Adipocyte (in vitro differentiated cells): ENCODE measurements at regions not wholly inside any gene's neighbourhood (a gene's known extent, or its start where the extent isn't known, plus 50 kb on each side); places are given as distances from the start of the nearest gene placed in this dataset.

Experiments
- DNase-seq: peaks from one replicate; pipeline ENCODE4 v3.0.0-alpha.2; 2015; ENCODE audit warnings: low read depth
- H3K27me3 ChIP-seq: replicated peaks from 2 replicates; pipeline ENCODE4 v1.7.0; 2013; ENCODE audit warnings: mild to moderate bottlenecking, low read length, moderate library complexity; ENCODE audit not compliant: control insufficient read depth, insufficient read depth
- H3K36me3 ChIP-seq: 2 replicates; pipeline ENCODE4 v1.7.0; 2013; ENCODE audit warnings: low read length, mild to moderate bottlenecking, moderate library complexity; ENCODE audit not compliant: control insufficient read depth, insufficient read depth, severe bottlenecking
- H3K4me1 ChIP-seq: 2 replicates; pipeline ENCODE4 v1.7.0; 2013; ENCODE audit warnings: mild to moderate bottlenecking, low read length, moderate library complexity; ENCODE audit not compliant: control insufficient read depth, insufficient read depth
- H3K4me3 ChIP-seq: 2 replicates; pipeline ENCODE4 v1.7.0; 2013; ENCODE audit warnings: mild to moderate bottlenecking, low read length, moderate library complexity
- H3K9ac ChIP-seq: 2 replicates; pipeline ENCODE4 v1.7.0; 2013; ENCODE audit warnings: mild to moderate bottlenecking, low read length, moderate library complexity
- H3K9me3 ChIP-seq: 2 replicates; pipeline ENCODE4 v1.7.0; 2013; ENCODE audit warnings: mild to moderate bottlenecking, low read length, moderate library complexity; ENCODE audit not compliant: control insufficient read depth

GRCh38 chr2:37544591-37545031, 126.8 kb downstream of the CDC42EP3 start:
- H3K27me3 ChIP-seq = no peaks in the 10 kb centered on the region
- H3K9me3 ChIP-seq = no peaks in the 10 kb centered on the region
- H3K4me3 ChIP-seq = no peak overlapping the region
- DNase-seq = no peak
- H3K36me3 ChIP-seq = no peaks in the 10 kb centered on the region
- no peak overlapping the region for H3K9ac ChIP-seq
- H3K4me1 ChIP-seq = peaks cover 14% of the 10 kb centered on the region

GRCh38 chr2:37549598-37549997, 121.8 kb downstream of the CDC42EP3 start:
- peaks cover 11% of the 10 kb centered on the region for H3K4me1 ChIP-seq
- H3K9ac ChIP-seq = no peak overlapping the region
- H3K27me3 ChIP-seq = no peaks in the 10 kb centered on the region
- H3K36me3 ChIP-seq = no peaks in the 10 kb centered on the region
- H3K4me3 ChIP-seq = no peak overlapping the region
- DNase-seq = no peak
- H3K9me3 ChIP-seq = no peaks in the 10 kb centered on the region

- no peak overlapping the region for H3K4me3 ChIP-seq
- H3K27me3 ChIP-seq = no peaks in the 10 kb centered on the region
- no peaks in the 10 kb centered on the region for H3K9me3 ChIP-seq
- no peak for DNase-seq
- no peaks in the 10 kb centered on the region for H3K36me3 ChIP-seq
- H3K4me1 ChIP-seq = peaks cover 5% of the 10 kb centered on the region
- no peak overlapping the region for H3K9ac ChIP-seq
These were observed 121.3 kb downstream of the CDC42EP3 start for GRCh38 chr2:37550190-37550589.

- Histone ChIP-seq H3K9ac (no peak overlapping the region), H3K27me3 (no peaks in the 10 kb centered on the region), H3K4me1 (peaks cover 9% of the 10 kb centered on the region), H3K4me3 (no peak overlapping the region), H3K9me3 (no peaks in the 10 kb centered on the region), H3K36me3 (no peaks in the 10 kb centered on the region)
- DNase-seq = no peak
These were observed 119.7 kb downstream of the CDC42EP3 start for GRCh38 chr2:37551783-37552182.

- DNase-seq = no peak
- H3K4me3 ChIP-seq = no peak overlapping the region
- H3K27me3 ChIP-seq = no peaks in the 10 kb centered on the region
- H3K36me3 ChIP-seq = no peaks in the 10 kb centered on the region
- peaks cover 14% of the 10 kb centered on the region for H3K4me1 ChIP-seq
- no peak overlapping the region for H3K9ac ChIP-seq
- no peaks in the 10 kb centered on the region for H3K9me3 ChIP-seq
These were observed 119.1 kb downstream of the CDC42EP3 start for GRCh38 chr2:37552339-37552738.

GRCh38 chr2:37553411-37554154, 117.9 kb downstream of the CDC42EP3 start:
- H3K36me3 ChIP-seq = no peaks in the 10 kb centered on the region
- H3K27me3 ChIP-seq = no peaks in the 10 kb centered on the region
- no peak overlapping the region for H3K9ac ChIP-seq
- DNase-seq = no peak
- H3K9me3 ChIP-seq = peaks cover 4% of the 10 kb centered on the region
- H3K4me3 ChIP-seq = no peak overlapping the region
- H3K4me1 ChIP-seq = peaks cover 18% of the 10 kb centered on the region

- no peak overlapping the region for H3K9ac ChIP-seq
- H3K4me1 ChIP-seq = peaks cover 18% of the 10 kb centered on the region
- H3K27me3 ChIP-seq = no peaks in the 10 kb centered on the region
- peaks cover 5% of the 10 kb centered on the region for H3K9me3 ChIP-seq
- DNase-seq = no peak
- no peaks in the 10 kb centered on the region for H3K36me3 ChIP-seq
- H3K4me3 ChIP-seq = no peak overlapping the region
These were observed 117.3 kb downstream of the CDC42EP3 start for GRCh38 chr2:37554155-37554510.

- Histone ChIP-seq H3K36me3 (no peaks in the 10 kb centered on the region), H3K27me3 (no peaks in the 10 kb centered on the region), H3K4me1 (peaks cover 18% of the 10 kb centered on the region), H3K9me3 (peaks cover 5% of the 10 kb centered on the region), H3K4me3 (no peak overlapping the region), H3K9ac (no peak overlapping the region)
- no peak for DNase-seq
These were observed 116.8 kb downstream of the CDC42EP3 start for GRCh38 chr2:37554687-37555086.

- H3K36me3 ChIP-seq = no peaks in the 10 kb centered on the region
- DNase-seq = no peak
- H3K4me3 ChIP-seq = no peak overlapping the region
- peaks cover 5% of the 10 kb centered on the region for H3K9me3 ChIP-seq
- no peaks in the 10 kb centered on the region for H3K27me3 ChIP-seq
- peaks cover 18% of the 10 kb centered on the region for H3K4me1 ChIP-seq
- no peak overlapping the region for H3K9ac ChIP-seq
These were observed 116.0 kb downstream of the CDC42EP3 start for GRCh38 chr2:37555457-37555856.

- Histone ChIP-seq H3K36me3 (no peaks in the 10 kb centered on the region), H3K9ac (no peak overlapping the region)
- DNase-seq = no peak
These were observed 115.2 kb downstream of the CDC42EP3 start for GRCh38 chr2:37556256-37556655.

GRCh38 chr2:37558623-37559022, 112.8 kb downstream of the CDC42EP3 start:
- no peak for DNase-seq
- Histone ChIP-seq H3K36me3 (no peaks in the 10 kb centered on the region), H3K9me3 (peaks cover 5% of the 10 kb centered on the region), H3K4me1 (peaks cover 37% of the 10 kb centered on the region), H3K4me3 (no peak overlapping the region), H3K9ac (no peak overlapping the region), H3K27me3 (no peaks in the 10 kb centered on the region)

More at GRCh38 chr2:37556256-37556655, 115.2 kb downstream of the CDC42EP3 start:
- Histone ChIP-seq H3K27me3 (no peaks in the 10 kb centered on the region), H3K4me1 (peaks cover 23% of the 10 kb centered on the region), H3K4me3 (no peak overlapping the region), H3K9me3 (peaks cover 5% of the 10 kb centered on the region)
